ENCODE measurements at regions not wholly inside any gene's neighbourhood (a gene's known extent, or its start where the extent isn't known, plus 50 kb on each side); places are given as distances from the start of the nearest gene placed in this dataset.

DNA sequence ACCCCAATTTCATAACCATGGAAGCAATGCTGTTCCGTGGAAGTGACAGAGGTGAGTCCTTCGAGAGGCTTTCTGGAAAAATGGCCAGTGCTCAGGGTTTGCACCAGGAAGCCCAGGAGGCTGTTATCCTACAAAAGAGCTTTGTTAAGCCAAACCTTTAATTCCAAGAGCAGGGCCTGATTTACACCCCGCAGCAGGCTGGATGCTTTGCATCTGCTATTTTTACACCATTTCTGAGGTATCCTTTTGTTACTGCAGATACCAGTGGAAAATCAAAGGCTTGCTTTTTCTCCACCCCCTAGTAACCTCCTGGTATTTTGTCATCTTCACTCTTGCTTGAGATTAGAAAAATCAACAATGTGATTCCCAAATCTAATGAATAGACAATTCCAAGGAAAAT is 380.6 kb downstream of the SOX11 start:
- TF ChIP-seq CTCF (IDR thresholded peaks at IDR 0.05; ENCODE audit: insufficient read depth, low read depth, low read length): no peak
- no peak for TF ChIP-seq EZH2 (IDR thresholded peaks at IDR 0.05; ENCODE audit: insufficient read depth, low read length)
